ENCODE measurements at regions not wholly inside any gene's neighbourhood (a gene's known extent, or its start where the extent isn't known, plus 50 kb on each side); places are given as distances from the start of the nearest gene placed in this dataset.

DNA sequence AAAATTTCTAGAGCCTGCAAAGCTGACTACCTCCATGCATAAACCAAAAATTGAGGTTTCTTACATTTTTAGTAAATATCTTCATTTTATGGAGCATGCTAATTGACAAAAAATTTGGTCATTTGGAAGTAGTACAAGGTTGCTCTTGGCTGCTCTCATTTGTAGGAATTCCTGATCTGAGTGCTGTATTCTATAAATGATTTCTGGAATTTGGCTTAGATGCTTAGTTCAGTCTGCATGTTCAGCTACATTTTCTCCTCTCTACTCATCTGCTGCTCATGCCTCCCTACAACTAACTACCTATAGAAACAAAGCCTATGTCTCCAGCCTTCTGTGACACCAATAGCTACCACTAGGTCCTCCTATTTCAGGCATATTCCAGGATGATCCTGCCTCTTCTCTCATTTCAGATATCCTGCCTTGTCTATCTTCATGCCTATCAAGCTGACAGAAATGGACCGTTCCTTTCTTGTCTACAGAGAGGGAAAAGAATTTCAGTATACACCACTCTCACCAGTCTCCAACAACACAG is 901.1 kb downstream of the TBL1XR1 start:
- Histone ChIP-seq H3K4me3 (ENCODE audit: control insufficient read depth in 2 of 3, extremely low read depth in 1 of 3, insufficient read depth in 2 of 3, low read depth in 1 of 3, low read length in 3 of 3) (no peak overlapping the region), H3K9me3 (ENCODE audit: control insufficient read depth, low read depth, low read length) (no peaks in the 10 kb centered on the region), H3K79me2 (ENCODE audit: control insufficient read depth, insufficient read depth, low read length) (no peaks in the 10 kb centered on the region), H3K27me3 (ENCODE audit: control insufficient read depth, extremely low read depth, insufficient read depth, low read length) (no peaks in the 10 kb centered on the region), H4K20me1 (ENCODE audit: control insufficient read depth, extremely low read depth, insufficient read depth, low read length) (no peaks in the 10 kb centered on the region), H3K9me1 (ENCODE audit: control insufficient read depth, extremely low read depth, insufficient read depth, low read length) (no peaks in the 10 kb centered on the region), H3K27ac (ENCODE audit: control insufficient read depth, insufficient read depth, low read length) (no peak overlapping the region), H3K36me3 (ENCODE audit: control insufficient read depth in 2 of 2, extremely low read depth in 1 of 2, insufficient read depth in 2 of 2, low read length in 2 of 2) (no peaks in the 10 kb centered on the region), H2AFZ (ENCODE audit: control insufficient read depth, low read length) (no peak overlapping the region), H3K4me1 (ENCODE audit: control insufficient read depth, extremely low read depth, insufficient read depth, low read length) (no peaks in the 10 kb centered on the region), H3K9ac (ENCODE audit: control insufficient read depth, extremely low read depth, insufficient read depth, low read length) (no peak overlapping the region), H3K4me2 (ENCODE audit: control insufficient read depth, extremely low read depth, insufficient read depth, low read depth, low read length) (no peak overlapping the region)
- FAIRE-seq: no peak
- dilution Hi-C loops (cut with MboI; ENCODE audit: extremely low pct_ligation_motif_present, low sequenced_read_pairs): no loop called here
- DNase-seq (ENCODE audit: low read depth, low spot score): no peak
- TF ChIP-seq, protein P1, sequence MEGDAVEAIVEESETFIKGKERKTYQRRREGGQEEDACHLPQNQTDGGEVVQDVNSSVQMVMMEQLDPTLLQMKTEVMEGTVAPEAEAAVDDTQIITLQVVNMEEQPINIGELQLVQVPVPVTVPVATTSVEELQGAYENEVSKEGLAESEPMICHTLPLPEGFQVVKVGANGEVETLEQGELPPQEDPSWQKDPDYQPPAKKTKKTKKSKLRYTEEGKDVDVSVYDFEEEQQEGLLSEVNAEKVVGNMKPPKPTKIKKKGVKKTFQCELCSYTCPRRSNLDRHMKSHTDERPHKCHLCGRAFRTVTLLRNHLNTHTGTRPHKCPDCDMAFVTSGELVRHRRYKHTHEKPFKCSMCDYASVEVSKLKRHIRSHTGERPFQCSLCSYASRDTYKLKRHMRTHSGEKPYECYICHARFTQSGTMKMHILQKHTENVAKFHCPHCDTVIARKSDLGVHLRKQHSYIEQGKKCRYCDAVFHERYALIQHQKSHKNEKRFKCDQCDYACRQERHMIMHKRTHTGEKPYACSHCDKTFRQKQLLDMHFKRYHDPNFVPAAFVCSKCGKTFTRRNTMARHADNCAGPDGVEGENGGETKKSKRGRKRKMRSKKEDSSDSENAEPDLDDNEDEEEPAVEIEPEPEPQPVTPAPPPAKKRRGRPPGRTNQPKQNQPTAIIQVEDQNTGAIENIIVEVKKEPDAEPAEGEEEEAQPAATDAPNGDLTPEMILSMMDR (optimal IDR thresholded peaks at IDR 0.05 in 1 of 3, IDR thresholded peaks at IDR 0.05 in 1 of 3, conservative IDR thresholded peaks at IDR 0.05 in 1 of 3; ENCODE audit: extremely low read depth in 1 of 3, insufficient read depth in 2 of 3, low read length in 3 of 3): no peak
- no peak for TF ChIP-seq EZH2 (IDR thresholded peaks at IDR 0.05; ENCODE audit: low read length)

DNA sequence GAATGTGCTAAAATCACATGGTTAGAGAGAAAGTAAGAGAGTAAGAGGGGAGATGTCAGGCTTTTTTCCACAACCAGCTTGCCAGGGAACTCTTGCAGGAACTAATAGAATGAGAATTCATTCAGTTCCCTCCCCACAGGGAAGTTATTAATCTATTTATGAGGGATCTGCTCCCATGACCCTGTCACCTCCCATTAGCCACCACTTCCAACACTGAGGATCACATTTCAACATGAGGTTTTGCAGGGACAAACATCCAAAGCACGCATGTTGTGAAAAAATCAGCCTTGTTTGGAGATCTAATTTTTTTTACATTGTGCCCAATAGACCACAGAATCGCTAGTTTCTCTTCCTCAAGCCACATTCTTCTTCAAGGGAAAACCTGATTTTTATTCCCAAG is 904.0 kb downstream of the TBL1XR1 start:
- no peak overlapping the region for H3K9ac ChIP-seq (ENCODE audit: control insufficient read depth, extremely low read depth, insufficient read depth, low read length)
- no peak overlapping the region for H3K4me3 ChIP-seq (ENCODE audit: control insufficient read depth in 2 of 3, extremely low read depth in 1 of 3, insufficient read depth in 2 of 3, low read depth in 1 of 3, low read length in 3 of 3)
- H3K27ac ChIP-seq (ENCODE audit: control insufficient read depth, insufficient read depth, low read length): no peak overlapping the region
- TF ChIP-seq EZH2 (IDR thresholded peaks at IDR 0.05; ENCODE audit: low read length): no peak
- TF ChIP-seq, protein P1 (optimal IDR thresholded peaks at IDR 0.05 in 1 of 3, IDR thresholded peaks at IDR 0.05 in 1 of 3, conservative IDR thresholded peaks at IDR 0.05 in 1 of 3; ENCODE audit: extremely low read depth in 1 of 3, insufficient read depth in 2 of 3, low read length in 3 of 3): no peak
- no peaks in the 10 kb centered on the region for H3K79me2 ChIP-seq (ENCODE audit: control insufficient read depth, insufficient read depth, low read length)
- DNase-seq (ENCODE audit: low read depth, low spot score) (no peak), FAIRE-seq (no peak)
- H3K4me2 ChIP-seq (ENCODE audit: control insufficient read depth, extremely low read depth, insufficient read depth, low read depth, low read length): no peak overlapping the region
- dilution Hi-C loops (cut with MboI; ENCODE audit: extremely low pct_ligation_motif_present, low sequenced_read_pairs): no loop called here
- no peaks in the 10 kb centered on the region for H3K36me3 ChIP-seq (ENCODE audit: control insufficient read depth in 2 of 2, extremely low read depth in 1 of 2, insufficient read depth in 2 of 2, low read length in 2 of 2)
- no peak overlapping the region for H2AFZ ChIP-seq (ENCODE audit: control insufficient read depth, low read length)
- H4K20me1 ChIP-seq (ENCODE audit: control insufficient read depth, extremely low read depth, insufficient read depth, low read length): no peaks in the 10 kb centered on the region
- H3K9me3 ChIP-seq (ENCODE audit: control insufficient read depth, low read depth, low read length): no peaks in the 10 kb centered on the region
- H3K27me3 ChIP-seq (ENCODE audit: control insufficient read depth, extremely low read depth, insufficient read depth, low read length): no peaks in the 10 kb centered on the region
- no peaks in the 10 kb centered on the region for H3K4me1 ChIP-seq (ENCODE audit: control insufficient read depth, extremely low read depth, insufficient read depth, low read length)
- H3K9me1 ChIP-seq (ENCODE audit: control insufficient read depth, extremely low read depth, insufficient read depth, low read length): no peaks in the 10 kb centered on the region
